ENCODE measurements at regions not wholly inside any gene's neighbourhood (a gene's known extent, or its start where the extent isn't known, plus 50 kb on each side); places are given as distances from the start of the nearest gene placed in this dataset.

DNA sequence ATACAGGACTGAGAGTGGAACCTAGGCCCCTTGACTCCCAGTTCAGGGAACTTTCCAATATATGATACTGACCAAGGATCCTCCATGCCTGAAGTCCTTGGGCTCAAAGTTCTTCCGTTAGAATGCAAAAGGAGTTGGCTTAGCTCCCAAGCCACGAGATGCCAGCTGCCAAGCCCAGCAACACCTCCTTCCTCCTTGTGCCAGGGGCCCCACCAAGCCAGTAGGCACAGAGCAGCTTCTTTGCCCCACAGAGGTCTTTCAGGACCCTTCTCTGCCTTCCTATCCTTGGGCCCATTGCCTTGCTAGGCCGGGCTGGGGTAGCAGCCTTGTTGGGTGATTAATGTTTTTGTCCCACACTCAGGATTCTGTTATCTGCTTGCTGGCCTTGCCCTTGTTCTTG is 105.6 kb downstream of the EFNB1 start:
- no peak for TF ChIP-seq CTCF (IDR thresholded peaks at IDR 0.05; ENCODE audit: low read depth, low read length, poor library complexity, severe bottlenecking)
- TF ChIP-seq EZH2phosphoT487 (IDR thresholded peaks at IDR 0.05; ENCODE audit: borderline replicate concordance, low read length) = no peak

All from DOHH2 (cell line).